Endothelial cell of umbilical vein (primary cell): ENCODE measurements at regions not wholly inside any gene's neighbourhood (a gene's known extent, or its start where the extent isn't known, plus 50 kb on each side); places are given as distances from the start of the nearest gene placed in this dataset.

Source experiments
- BruUV-seq: library from RNA; stranded (reverse); fragments of 400-500 nt; replicated peaks from 2 replicates; lab custom pipeline; 2021; lab: Mats Ljungman, UMichigan
- CTCF ChIA-PET: fragments of 300-600, 350-600 bp; sonication (Branson Sonifier 250); formaldehyde crosslinking; loops from one replicate; lab custom pipeline; 2021; ENCODE audit warnings: antibody characterized with exemption, inconsistent platforms; lab: Charles Lee
- POLR2A ChIA-PET: fragments of 300-600, 350-600 bp; sonication (Branson Sonifier 250); formaldehyde crosslinking; loops from one replicate; lab custom pipeline; 2021; ENCODE audit warnings: antibody characterized with exemption, inconsistent platforms; lab: Charles Lee
- DNase-seq: peaks from one replicate; pipeline ENCODE4 v3.0.0-alpha.2; 2011; ENCODE audit warnings: low read depth, low spot score
- FAIRE-seq: peaks from 2 replicates; lab custom pipeline; 2011; peaks lifted over from hg19 to GRCh38; lab: Jason Lieb, UNC
- H2AFZ ChIP-seq: 2 replicates; pipeline ENCODE4 v1.6.0; 2012; ENCODE audit warnings: low read depth, low read length, control low read depth, inconsistent platforms
- H3K27ac ChIP-seq: 2 replicates; pipeline ENCODE4 v1.5.1; 2011; ENCODE audit warnings: low read depth, mild to moderate bottlenecking, control low read depth, low read length, moderate library complexity; ENCODE audit not compliant: insufficient read depth
- H3K27me3 ChIP-seq, 2 experiments: 2 replicates each; pipeline versions ENCODE4 v1.6.0 to v1.6.1; 2011; ENCODE audit warnings: low read length in 2 of 2, mixed read lengths in 1 of 2; ENCODE audit not compliant: control insufficient read depth in 2 of 2, insufficient read depth in 2 of 2
- H3K36me3 ChIP-seq, 2 experiments: 2 replicates in 1 of 2; 3 replicates in 1 of 2; pipeline ENCODE4 v1.5.1; 2011; ENCODE audit warnings: low read length in 2 of 2, mild to moderate bottlenecking in 1 of 2, moderate library complexity in 1 of 2; ENCODE audit not compliant: control insufficient read depth in 2 of 2, insufficient read depth in 2 of 2; ENCODE audit errors: extremely low read depth in 1 of 2
- H3K4me1 ChIP-seq: 3 replicates; pipeline ENCODE4 v1.5.1; 2011; ENCODE audit warnings: mild to moderate bottlenecking, low read length; ENCODE audit not compliant: control insufficient read depth, insufficient read depth; ENCODE audit errors: extremely low read depth
- H3K4me2 ChIP-seq: 2 replicates; pipeline ENCODE4 v1.6.1; 2011; ENCODE audit warnings: low read length, control low read depth, mixed read lengths; ENCODE audit not compliant: insufficient read depth
- H3K4me3 ChIP-seq, 3 experiments: fragments of 200-600 bp in 1 of 3; sonication (generic), shearing (Covaris generic) in 1 of 3; replicated peaks in 1 of 3; 2 replicates each; pipeline ENCODE4 v1.5.1; 2011 to 2016; ENCODE audit warnings: control low read depth in 3 of 3, low read length in 3 of 3, mild to moderate bottlenecking in 2 of 3, inconsistent platforms in 1 of 3, low read depth in 1 of 3, moderate library complexity in 1 of 3; ENCODE audit not compliant: insufficient read depth in 1 of 3
- H3K79me2 ChIP-seq: 2 replicates; pipeline ENCODE4 v1.6.0; 2012; ENCODE audit warnings: low read length, inconsistent platforms; ENCODE audit not compliant: control insufficient read depth, insufficient read depth
- H3K9ac ChIP-seq: replicated peaks from 2 replicates; pipeline ENCODE3; 2011; ENCODE audit warnings: low read length, control low read depth; ENCODE audit not compliant: insufficient read depth; ENCODE audit errors: extremely low read depth
- H3K9me1 ChIP-seq: replicated peaks from 3 replicates; pipeline ENCODE4 v1.6.0; 2011; ENCODE audit warnings: mild to moderate bottlenecking, low read length; ENCODE audit not compliant: control insufficient read depth, insufficient read depth; ENCODE audit errors: extremely low read depth
- H3K9me3 ChIP-seq: replicated peaks from 2 replicates; pipeline ENCODE4 v1.5.1; 2012; ENCODE audit warnings: low read length, inconsistent platforms; ENCODE audit not compliant: control insufficient read depth, insufficient read depth
- H4K20me1 ChIP-seq: replicated peaks from 2 replicates; pipeline ENCODE3; 2011; ENCODE audit warnings: mild to moderate bottlenecking, low read length; ENCODE audit not compliant: control insufficient read depth, insufficient read depth; ENCODE audit errors: extremely low read depth
- CTCF ChIP-seq, 2 donors: IDR thresholded peaks; 1 replicate in 1 of 2; 2 replicates in 1 of 2; pipeline ENCODE4 v1.5.1; 2011; ENCODE audit warnings: low read length in 2 of 2, mild to moderate bottlenecking in 2 of 2, moderate library complexity in 2 of 2, control low read depth in 1 of 2, inconsistent platforms in 1 of 2, low read depth in 1 of 2; ENCODE audit not compliant: insufficient read depth in 1 of 2; ENCODE audit errors: extremely low read depth in 1 of 2
- EZH2 ChIP-seq: IDR thresholded peaks from 2 replicates; pipeline ENCODE4 v1.6.1; 2012; ENCODE audit warnings: borderline replicate concordance, low read depth, mild to moderate bottlenecking, moderate library complexity, low read length, inconsistent platforms; ENCODE audit not compliant: severe bottlenecking
- FOS ChIP-seq: IDR thresholded peaks from 2 replicates; pipeline ENCODE4 v1.6.1; 2011; ENCODE audit warnings: mild to moderate bottlenecking, low read length, moderate library complexity, borderline replicate concordance; ENCODE audit not compliant: insufficient read depth
- GATA2 ChIP-seq: IDR thresholded peaks from 2 replicates; pipeline ENCODE4 v1.7.0; 2011; ENCODE audit warnings: low read depth, mild to moderate bottlenecking, moderate library complexity, mixed read lengths, low read length; ENCODE audit not compliant: insufficient read length, insufficient read depth
- JUN ChIP-seq: IDR thresholded peaks from 2 replicates; pipeline ENCODE4 v1.6.1; 2011; ENCODE audit warnings: borderline replicate concordance, low read depth; ENCODE audit not compliant: insufficient read length, insufficient read depth
- POLR2A ChIP-seq: IDR thresholded peaks from 2 replicates; pipeline ENCODE4 v1.6.1; 2012; ENCODE audit warnings: low read depth, mild to moderate bottlenecking, control low read depth, low read length
- dilution Hi-C: fragments of 300-500 bp; cut with MboI; formaldehyde crosslinking; loops from one replicate; pipeline ENCODE4 v1.15.0; 2019; ENCODE audit warnings: low sequenced_read_pairs; ENCODE audit not compliant: extremely low pct_ligation_motif_present
- intact Hi-C: fragments of 100-400 bp; cut with micrococcal nuclease; formaldehyde crosslinking; loops from one replicate; pipeline ENCODE4 v1.10.0; 2022
- TF ChIP-seq, protein P1 (sequence below): IDR thresholded peaks from 2 replicates; pipeline ENCODE4 v1.6.1; 2011; ENCODE audit not compliant: insufficient read depth, insufficient read length

DNA sequence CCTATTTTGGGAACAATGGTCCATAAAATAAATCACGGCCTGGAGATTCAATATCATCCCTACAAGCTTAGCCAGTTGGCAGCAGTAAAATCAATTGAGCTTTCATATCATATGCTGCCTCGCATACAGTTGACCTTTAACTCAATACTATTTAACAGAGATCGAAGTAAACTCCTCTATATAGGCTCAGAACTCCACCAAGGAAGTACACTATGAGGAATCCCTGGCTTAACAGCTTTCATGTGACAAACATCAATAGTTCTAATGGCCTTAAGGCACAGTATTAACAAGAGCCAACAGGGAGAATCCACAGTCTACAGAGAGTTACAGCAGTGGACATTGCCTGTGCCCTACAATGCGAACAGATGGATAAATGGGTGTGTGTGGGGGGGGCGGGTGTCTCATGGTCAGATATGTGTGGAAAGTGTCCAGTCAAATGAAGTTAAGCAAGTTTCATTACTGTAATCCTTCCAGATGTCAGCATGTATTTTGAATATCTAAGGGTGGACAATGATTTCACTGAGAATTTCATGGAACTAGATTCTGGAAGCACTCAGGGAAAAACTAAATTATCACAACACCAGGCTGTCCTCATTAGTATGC, 98.2 kb upstream of the FAM9B start:
- TF ChIP-seq GATA2: no peak
- no peak for TF ChIP-seq EZH2
- TF ChIP-seq FOS: no peak
- TF ChIP-seq, protein P1, sequence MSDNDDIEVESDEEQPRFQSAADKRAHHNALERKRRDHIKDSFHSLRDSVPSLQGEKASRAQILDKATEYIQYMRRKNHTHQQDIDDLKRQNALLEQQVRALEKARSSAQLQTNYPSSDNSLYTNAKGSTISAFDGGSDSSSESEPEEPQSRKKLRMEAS: no peak
- TF ChIP-seq JUN: no peak
- TF ChIP-seq POLR2A: no peak
- no peak for TF ChIP-seq CTCF (IDR thresholded peaks at IDR 0.05; ENCODE audit: extremely low read depth in 1 of 2, insufficient read depth in 1 of 2, low read depth in 1 of 2, low read length in 2 of 2)
- Histone ChIP-seq H3K9ac (no peak overlapping the region), H4K20me1 (no peaks in the 10 kb centered on the region), H3K79me2 (no peaks in the 10 kb centered on the region), H3K4me3 (no peak overlapping the region), H3K4me1 (no peaks in the 10 kb centered on the region), H3K9me3 (no peaks in the 10 kb centered on the region), H3K36me3 (no peaks in the 10 kb centered on the region), H3K27ac (no peak overlapping the region), H3K9me1 (no peaks in the 10 kb centered on the region), H3K4me2 (no peak overlapping the region), H3K27me3 (no peaks in the 10 kb centered on the region), H2AFZ (no peak overlapping the region)
- FAIRE-seq (no peak), DNase-seq (no peak)
- dilution Hi-C loops (no loop called here), intact Hi-C loops (no loop called here)
- ChIA-PET CTCF (no interaction called here), POLR2A (no interaction called here)
- no TSS peak for BruUV-seq
